ENCODE measurements at regions not wholly inside any gene's neighbourhood (a gene's known extent, or its start where the extent isn't known, plus 50 kb on each side); places are given as distances from the start of the nearest gene placed in this dataset.

- TF ChIP-seq CTCF (IDR thresholded peaks at IDR 0.05) (no peak), POLR2A (IDR thresholded peaks at IDR 0.05) (no peak)
Measured at GRCh38 chr21:38679534-38679933, 126.2 kb upstream of the ETS2 start.
